ENCODE measurements at regions not wholly inside any gene's neighbourhood (a gene's known extent, or its start where the extent isn't known, plus 50 kb on each side); places are given as distances from the start of the nearest gene placed in this dataset.

GRCh38 chr12:94868161-94868560 lies 135.3 kb downstream of the NDUFA12 start:
- Histone ChIP-seq H4K20me1 (ENCODE audit: insufficient read depth) (no peaks in the 10 kb centered on the region), H3K27me3 (ENCODE audit: insufficient read depth, low read depth, low read length) (peaks cover 25% of the 10 kb centered on the region), H3F3A (ENCODE audit: insufficient read depth, low read length, poor library complexity, severe bottlenecking) (no peaks in the 10 kb centered on the region), H3K79me2 (replicated peaks; ENCODE audit: insufficient read depth, low read length) (no peaks in the 10 kb centered on the region), H2AFZ (ENCODE audit: low read depth, low read length) (no peak overlapping the region), H3K4me2 (ENCODE audit: low read length) (no peak overlapping the region), H3K4me3 (ENCODE audit: low read length) (no peak overlapping the region), H3K9ac (ENCODE audit: low read length) (no peak overlapping the region), H3K9me2 (ENCODE audit: insufficient read depth, low read length) (no peaks in the 10 kb centered on the region), H3K36me3 (ENCODE audit: insufficient read depth, low read length) (no peaks in the 10 kb centered on the region), H3K9me3 (ENCODE audit: low read length) (no peaks in the 10 kb centered on the region), H3K27ac (ENCODE audit: low read length) (no peak overlapping the region)
- TF ChIP-seq RAD21 (conservative IDR thresholded peaks at IDR 0.05) (no peak), SMC3 (conservative IDR thresholded peaks at IDR 0.05; ENCODE audit: poor library complexity) (no peak), EP300 (conservative IDR thresholded peaks at IDR 0.05; ENCODE audit: poor library complexity, severe bottlenecking) (no peak), TAF1 (IDR thresholded peaks at IDR 0.05; ENCODE audit: low read depth) (no peak), EZH2 (IDR thresholded peaks at IDR 0.05; ENCODE audit: borderline replicate concordance, insufficient read depth, low read length, poor library complexity, severe bottlenecking) (no peak), MXI1 (conservative IDR thresholded peaks at IDR 0.05; ENCODE audit: poor library complexity, severe bottlenecking) (no peak)
- TF ChIP-seq, protein P1, sequence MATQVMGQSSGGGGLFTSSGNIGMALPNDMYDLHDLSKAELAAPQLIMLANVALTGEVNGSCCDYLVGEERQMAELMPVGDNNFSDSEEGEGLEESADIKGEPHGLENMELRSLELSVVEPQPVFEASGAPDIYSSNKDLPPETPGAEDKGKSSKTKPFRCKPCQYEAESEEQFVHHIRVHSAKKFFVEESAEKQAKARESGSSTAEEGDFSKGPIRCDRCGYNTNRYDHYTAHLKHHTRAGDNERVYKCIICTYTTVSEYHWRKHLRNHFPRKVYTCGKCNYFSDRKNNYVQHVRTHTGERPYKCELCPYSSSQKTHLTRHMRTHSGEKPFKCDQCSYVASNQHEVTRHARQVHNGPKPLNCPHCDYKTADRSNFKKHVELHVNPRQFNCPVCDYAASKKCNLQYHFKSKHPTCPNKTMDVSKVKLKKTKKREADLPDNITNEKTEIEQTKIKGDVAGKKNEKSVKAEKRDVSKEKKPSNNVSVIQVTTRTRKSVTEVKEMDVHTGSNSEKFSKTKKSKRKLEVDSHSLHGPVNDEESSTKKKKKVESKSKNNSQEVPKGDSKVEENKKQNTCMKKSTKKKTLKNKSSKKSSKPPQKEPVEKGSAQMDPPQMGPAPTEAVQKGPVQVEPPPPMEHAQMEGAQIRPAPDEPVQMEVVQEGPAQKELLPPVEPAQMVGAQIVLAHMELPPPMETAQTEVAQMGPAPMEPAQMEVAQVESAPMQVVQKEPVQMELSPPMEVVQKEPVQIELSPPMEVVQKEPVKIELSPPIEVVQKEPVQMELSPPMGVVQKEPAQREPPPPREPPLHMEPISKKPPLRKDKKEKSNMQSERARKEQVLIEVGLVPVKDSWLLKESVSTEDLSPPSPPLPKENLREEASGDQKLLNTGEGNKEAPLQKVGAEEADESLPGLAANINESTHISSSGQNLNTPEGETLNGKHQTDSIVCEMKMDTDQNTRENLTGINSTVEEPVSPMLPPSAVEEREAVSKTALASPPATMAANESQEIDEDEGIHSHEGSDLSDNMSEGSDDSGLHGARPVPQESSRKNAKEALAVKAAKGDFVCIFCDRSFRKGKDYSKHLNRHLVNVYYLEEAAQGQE (IDR thresholded peaks at IDR 0.05; ENCODE audit: borderline replicate concordance), result no peak

DNA sequence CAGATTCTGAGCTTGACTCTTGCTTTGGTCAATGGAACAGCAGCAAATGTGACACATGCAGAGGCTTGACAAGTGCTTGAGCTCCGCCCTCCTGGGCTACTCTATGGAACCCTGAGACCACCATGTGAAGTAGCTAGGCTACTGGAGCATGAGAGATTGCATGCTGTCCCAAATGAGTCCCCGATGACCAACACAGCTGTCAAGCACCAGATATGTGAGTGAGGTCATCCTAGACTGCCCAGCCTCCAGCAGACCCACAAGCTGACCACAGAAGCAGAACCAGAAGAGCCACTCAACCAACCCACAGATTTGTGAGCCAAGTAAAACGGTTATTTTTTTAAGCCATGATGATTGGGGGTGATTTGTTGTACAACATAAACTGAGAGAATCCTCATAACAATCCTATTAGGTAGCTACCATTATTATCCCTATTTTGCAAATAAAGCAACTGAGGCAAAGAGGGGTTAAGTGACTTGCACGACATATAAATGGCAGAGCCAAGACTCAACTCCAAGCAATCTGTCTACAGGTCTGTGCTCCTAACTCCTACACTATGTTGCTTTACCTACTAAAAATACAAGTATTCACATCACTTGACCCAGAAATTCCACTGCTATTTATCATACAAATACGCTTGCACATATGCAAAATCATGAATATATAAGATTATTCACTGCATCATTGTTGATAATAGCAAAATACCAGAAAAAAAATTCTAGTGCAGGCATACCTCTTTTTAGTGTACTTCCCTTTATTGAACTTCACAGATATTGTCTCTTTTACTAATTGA lies 136.2 kb downstream of the NDUFA12 start:
- H3F3A ChIP-seq (ENCODE audit: insufficient read depth, low read length, poor library complexity, severe bottlenecking), result no peaks in the 10 kb centered on the region
- H3K79me2 ChIP-seq (replicated peaks; ENCODE audit: insufficient read depth, low read length), result no peaks in the 10 kb centered on the region
- no peaks in the 10 kb centered on the region for H4K20me1 ChIP-seq (ENCODE audit: insufficient read depth)
- H3K27me3 ChIP-seq (ENCODE audit: insufficient read depth, low read depth, low read length), result peaks cover 16% of the 10 kb centered on the region
- no peak overlapping the region for H3K27ac ChIP-seq (ENCODE audit: low read length)
- no peaks in the 10 kb centered on the region for H3K9me3 ChIP-seq (ENCODE audit: low read length)
- no peak overlapping the region for H3K4me3 ChIP-seq (ENCODE audit: low read length)
- TF ChIP-seq TAF1 (IDR thresholded peaks at IDR 0.05; ENCODE audit: low read depth), result no peak
- TF ChIP-seq RAD21 (conservative IDR thresholded peaks at IDR 0.05), result no peak
- TF ChIP-seq SMC3 (conservative IDR thresholded peaks at IDR 0.05; ENCODE audit: poor library complexity), result no peak
- no peak for TF ChIP-seq MXI1 (conservative IDR thresholded peaks at IDR 0.05; ENCODE audit: poor library complexity, severe bottlenecking)
- no peak for TF ChIP-seq EP300 (conservative IDR thresholded peaks at IDR 0.05; ENCODE audit: poor library complexity, severe bottlenecking)
- no peak for TF ChIP-seq POLR2AphosphoS5 (IDR thresholded peaks at IDR 0.05)
- TF ChIP-seq EZH2 (IDR thresholded peaks at IDR 0.05; ENCODE audit: borderline replicate concordance, insufficient read depth, low read length, poor library complexity, severe bottlenecking), result no peak
- TF ChIP-seq, protein P2, sequence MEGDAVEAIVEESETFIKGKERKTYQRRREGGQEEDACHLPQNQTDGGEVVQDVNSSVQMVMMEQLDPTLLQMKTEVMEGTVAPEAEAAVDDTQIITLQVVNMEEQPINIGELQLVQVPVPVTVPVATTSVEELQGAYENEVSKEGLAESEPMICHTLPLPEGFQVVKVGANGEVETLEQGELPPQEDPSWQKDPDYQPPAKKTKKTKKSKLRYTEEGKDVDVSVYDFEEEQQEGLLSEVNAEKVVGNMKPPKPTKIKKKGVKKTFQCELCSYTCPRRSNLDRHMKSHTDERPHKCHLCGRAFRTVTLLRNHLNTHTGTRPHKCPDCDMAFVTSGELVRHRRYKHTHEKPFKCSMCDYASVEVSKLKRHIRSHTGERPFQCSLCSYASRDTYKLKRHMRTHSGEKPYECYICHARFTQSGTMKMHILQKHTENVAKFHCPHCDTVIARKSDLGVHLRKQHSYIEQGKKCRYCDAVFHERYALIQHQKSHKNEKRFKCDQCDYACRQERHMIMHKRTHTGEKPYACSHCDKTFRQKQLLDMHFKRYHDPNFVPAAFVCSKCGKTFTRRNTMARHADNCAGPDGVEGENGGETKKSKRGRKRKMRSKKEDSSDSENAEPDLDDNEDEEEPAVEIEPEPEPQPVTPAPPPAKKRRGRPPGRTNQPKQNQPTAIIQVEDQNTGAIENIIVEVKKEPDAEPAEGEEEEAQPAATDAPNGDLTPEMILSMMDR (IDR thresholded peaks at IDR 0.05; ENCODE audit: poor library complexity, severe bottlenecking), result no peak
- TF ChIP-seq, protein P1 (IDR thresholded peaks at IDR 0.05; ENCODE audit: borderline replicate concordance), result no peak
- no peaks in the 10 kb centered on the region for H3K36me3 ChIP-seq (ENCODE audit: insufficient read depth, low read length)
- no peak overlapping the region for H3K4me2 ChIP-seq (ENCODE audit: low read length)
- no peak overlapping the region for H2AFZ ChIP-seq (ENCODE audit: low read depth, low read length)
- no peak overlapping the region for H3K9ac ChIP-seq (ENCODE audit: low read length)
- H3K9me2 ChIP-seq (ENCODE audit: insufficient read depth, low read length), result no peaks in the 10 kb centered on the region
